ENCODE measurements at regions not wholly inside any gene's neighbourhood (a gene's known extent, or its start where the extent isn't known, plus 50 kb on each side); places are given as distances from the start of the nearest gene placed in this dataset. TPM values are rescaled to one million over a fixed set of nuclear protein-coding genes. Genes with fewer than 3 reads are reported as not detected.

GRCh38 chrX:2550328-2551020, 49.7 kb upstream of the DHRSX start:
- FAIRE-seq, result no peak
- H2AFZ ChIP-seq (ENCODE audit: low read depth, low read length), result no peak overlapping the region
- no peaks in the 10 kb centered on the region for H3K36me3 ChIP-seq (ENCODE audit: control insufficient read depth in 2 of 2, extremely low read depth in 1 of 2, insufficient read depth in 2 of 2, low read length in 2 of 2)
- no peaks in the 10 kb centered on the region for H3K9me1 ChIP-seq (replicated peaks; ENCODE audit: control insufficient read depth, extremely low read depth, insufficient read depth, low read length)
- POLR2A ChIA-PET, result no interaction called here
- TF ChIP-seq EZH2 (IDR thresholded peaks at IDR 0.05; ENCODE audit: borderline replicate concordance, low read depth, low read length, severe bottlenecking), result no peak
- TF ChIP-seq MYC (IDR thresholded peaks at IDR 0.05; ENCODE audit: low read depth, low read length), result no peak
- TF ChIP-seq FOS (IDR thresholded peaks at IDR 0.05; ENCODE audit: borderline replicate concordance, insufficient read depth, low read length), result no peak
- TF ChIP-seq CTCF (IDR thresholded peaks at IDR 0.05; ENCODE audit: extremely low read depth in 1 of 2, insufficient read depth in 1 of 2, low read depth in 1 of 2, low read length in 2 of 2), result no peak
- TF ChIP-seq MAX (IDR thresholded peaks at IDR 0.05; ENCODE audit: insufficient read depth, insufficient read length), result no peak
- no peak for TF ChIP-seq POLR2AphosphoS5 (IDR thresholded peaks at IDR 0.05; ENCODE audit: insufficient read depth, low read depth, low read length)
- CTCF ChIA-PET, result no interaction called here
- no peak overlapping the region for H3K4me2 ChIP-seq (ENCODE audit: insufficient read depth, low read length)
- no peaks in the 10 kb centered on the region for H4K20me1 ChIP-seq (replicated peaks; ENCODE audit: control insufficient read depth, extremely low read depth, insufficient read depth, low read length)
- H3K9ac ChIP-seq (replicated peaks; ENCODE audit: extremely low read depth, insufficient read depth, low read length), result no peak overlapping the region
- no peak overlapping the region for H3K27ac ChIP-seq (ENCODE audit: insufficient read depth, low read depth, low read length)
- no peaks in the 10 kb centered on the region for H3K79me2 ChIP-seq (ENCODE audit: control insufficient read depth, insufficient read depth, low read length)
- dilution Hi-C loops (cut with MboI; ENCODE audit: extremely low pct_ligation_motif_present, low sequenced_read_pairs) (no loop called here), intact Hi-C loops (cut with micrococcal nuclease) (no loop called here)
- no peak overlapping the region for H3K4me3 ChIP-seq (replicated peaks in 1 of 3; ENCODE audit: insufficient read depth in 1 of 3, low read depth in 1 of 3, low read length in 3 of 3)
- DNase-seq (ENCODE audit: low read depth, low spot score), result no peak
- no TSS peak for BruUV-seq (replicated peaks)
- H3K27me3 ChIP-seq (ENCODE audit: control insufficient read depth in 2 of 2, insufficient read depth in 2 of 2, low read length in 2 of 2), result no peaks in the 10 kb centered on the region
- no peaks in the 10 kb centered on the region for H3K9me3 ChIP-seq (replicated peaks; ENCODE audit: control insufficient read depth, insufficient read depth, low read length)
- H3K4me1 ChIP-seq (ENCODE audit: control insufficient read depth, extremely low read depth, insufficient read depth, low read length), result no peaks in the 10 kb centered on the region

Small RNA genes in the stretch of these regions (microRNA-seq; reads per million reads assigned to microRNA genes)
- gene MIR6089 (ENCODE audit: borderline number of aligned reads, borderline replicate concordance), result not detected

Small RNA genes in the stretch of these regions (small RNA-seq; reads per million reads assigned to genes)
- gene MIR6089 (ENCODE audit: insufficient read depth, insufficient read length, low read depth, low replicate concordance), result not detected

All from endothelial cell of umbilical vein (primary cell).